22Rv1 (cell line): ENCODE measurements at regions not wholly inside any gene's neighbourhood (a gene's known extent, or its start where the extent isn't known, plus 50 kb on each side); places are given as distances from the start of the nearest gene placed in this dataset.

Experiments
- ZFX ChIP-seq: fragments of 450-650 bp; IDR thresholded peaks from 2 replicates; pipeline ENCODE4 v1.6.1; 2017; ENCODE audit warnings: antibody characterized with exemption, borderline replicate concordance
- TF ChIP-seq, protein P1 (sequence below): fragments of 450-650 bp; IDR thresholded peaks from 2 replicates; pipeline ENCODE4 v1.5.1; 2017; ENCODE audit warnings: mild to moderate bottlenecking

DNA sequence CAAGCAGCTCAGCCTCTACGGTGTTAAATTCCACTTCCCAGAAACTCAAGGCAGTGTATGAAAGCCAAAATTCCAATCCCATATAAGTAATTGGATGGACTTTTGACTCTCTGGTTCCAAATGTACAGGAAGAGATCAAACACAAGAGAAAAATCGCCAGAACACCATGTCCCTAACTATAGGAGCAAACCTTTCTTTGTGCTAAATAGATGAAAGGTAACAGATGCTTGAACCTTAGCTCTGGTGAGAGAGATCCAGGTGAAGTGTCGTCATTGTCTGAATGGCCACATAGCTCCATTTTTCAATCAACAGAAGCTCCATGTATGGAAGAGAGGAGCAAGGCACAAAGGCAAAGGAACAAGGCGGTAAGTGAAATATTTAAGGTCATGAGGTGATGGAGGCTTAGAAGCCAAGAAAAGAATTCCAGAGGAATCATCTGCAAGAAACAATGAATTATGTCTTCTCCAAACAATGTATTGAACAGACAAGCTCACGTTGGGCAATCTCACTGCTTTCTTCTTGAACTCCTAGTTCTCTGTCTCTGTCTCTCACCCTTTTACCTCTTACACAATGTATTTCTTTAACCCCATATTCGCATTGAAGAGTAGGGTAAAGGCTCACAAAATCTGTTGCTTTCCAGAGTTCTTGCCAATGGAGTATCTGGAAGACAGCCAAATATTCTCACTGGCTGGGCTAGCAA, 585.1 kb downstream of the GATA3 start:
- no peak for TF ChIP-seq ZFX
- TF ChIP-seq, protein P1, sequence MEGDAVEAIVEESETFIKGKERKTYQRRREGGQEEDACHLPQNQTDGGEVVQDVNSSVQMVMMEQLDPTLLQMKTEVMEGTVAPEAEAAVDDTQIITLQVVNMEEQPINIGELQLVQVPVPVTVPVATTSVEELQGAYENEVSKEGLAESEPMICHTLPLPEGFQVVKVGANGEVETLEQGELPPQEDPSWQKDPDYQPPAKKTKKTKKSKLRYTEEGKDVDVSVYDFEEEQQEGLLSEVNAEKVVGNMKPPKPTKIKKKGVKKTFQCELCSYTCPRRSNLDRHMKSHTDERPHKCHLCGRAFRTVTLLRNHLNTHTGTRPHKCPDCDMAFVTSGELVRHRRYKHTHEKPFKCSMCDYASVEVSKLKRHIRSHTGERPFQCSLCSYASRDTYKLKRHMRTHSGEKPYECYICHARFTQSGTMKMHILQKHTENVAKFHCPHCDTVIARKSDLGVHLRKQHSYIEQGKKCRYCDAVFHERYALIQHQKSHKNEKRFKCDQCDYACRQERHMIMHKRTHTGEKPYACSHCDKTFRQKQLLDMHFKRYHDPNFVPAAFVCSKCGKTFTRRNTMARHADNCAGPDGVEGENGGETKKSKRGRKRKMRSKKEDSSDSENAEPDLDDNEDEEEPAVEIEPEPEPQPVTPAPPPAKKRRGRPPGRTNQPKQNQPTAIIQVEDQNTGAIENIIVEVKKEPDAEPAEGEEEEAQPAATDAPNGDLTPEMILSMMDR = no peak
